ENCODE measurements at regions not wholly inside any gene's neighbourhood (a gene's known extent, or its start where the extent isn't known, plus 50 kb on each side); places are given as distances from the start of the nearest gene placed in this dataset.

GRCh38 chr2:118307864-118308263 is 219.6 kb downstream of the INSIG2 start:
- no peak overlapping the region for H3K4me3 ChIP-seq (ENCODE audit: low read depth, low read length)
- TF ChIP-seq CTCF (IDR thresholded peaks at IDR 0.05; ENCODE audit: low read depth, low read length) = no peak

- no peak for TF ChIP-seq CTCF (IDR thresholded peaks at IDR 0.05; ENCODE audit: low read depth, low read length)
- H3K4me3 ChIP-seq (ENCODE audit: low read depth, low read length) = no peak overlapping the region
Measured at GRCh38 chr2:118301248-118301647, 213.0 kb downstream of the INSIG2 start.

- no peak overlapping the region for H3K4me3 ChIP-seq (ENCODE audit: low read depth, low read length)
- no peak for TF ChIP-seq CTCF (IDR thresholded peaks at IDR 0.05; ENCODE audit: low read depth, low read length)
Measured at GRCh38 chr2:118300832-118301231, 212.6 kb downstream of the INSIG2 start.

DNA sequence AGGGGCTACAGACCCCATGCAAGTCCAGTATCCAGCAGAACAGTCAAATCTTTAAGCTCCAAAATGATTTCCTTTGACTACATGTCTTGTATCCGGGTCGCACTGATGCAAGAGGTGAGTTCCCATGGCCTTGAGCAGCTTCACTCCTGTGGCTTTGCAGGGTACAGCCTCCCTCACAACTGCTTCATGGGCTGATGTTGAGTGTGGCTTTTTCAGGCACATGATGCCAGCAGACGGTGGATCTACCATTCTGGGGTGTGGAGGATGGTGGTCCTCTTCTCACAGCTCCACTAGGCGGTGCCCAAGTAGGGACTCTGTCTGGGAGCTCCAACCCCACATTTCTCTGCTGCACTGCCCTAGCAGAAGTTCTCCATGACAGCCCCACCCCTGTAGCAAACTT is 208.4 kb downstream of the INSIG2 start:
- no peak for TF ChIP-seq CTCF (IDR thresholded peaks at IDR 0.05; ENCODE audit: low read depth, low read length)

DNA sequence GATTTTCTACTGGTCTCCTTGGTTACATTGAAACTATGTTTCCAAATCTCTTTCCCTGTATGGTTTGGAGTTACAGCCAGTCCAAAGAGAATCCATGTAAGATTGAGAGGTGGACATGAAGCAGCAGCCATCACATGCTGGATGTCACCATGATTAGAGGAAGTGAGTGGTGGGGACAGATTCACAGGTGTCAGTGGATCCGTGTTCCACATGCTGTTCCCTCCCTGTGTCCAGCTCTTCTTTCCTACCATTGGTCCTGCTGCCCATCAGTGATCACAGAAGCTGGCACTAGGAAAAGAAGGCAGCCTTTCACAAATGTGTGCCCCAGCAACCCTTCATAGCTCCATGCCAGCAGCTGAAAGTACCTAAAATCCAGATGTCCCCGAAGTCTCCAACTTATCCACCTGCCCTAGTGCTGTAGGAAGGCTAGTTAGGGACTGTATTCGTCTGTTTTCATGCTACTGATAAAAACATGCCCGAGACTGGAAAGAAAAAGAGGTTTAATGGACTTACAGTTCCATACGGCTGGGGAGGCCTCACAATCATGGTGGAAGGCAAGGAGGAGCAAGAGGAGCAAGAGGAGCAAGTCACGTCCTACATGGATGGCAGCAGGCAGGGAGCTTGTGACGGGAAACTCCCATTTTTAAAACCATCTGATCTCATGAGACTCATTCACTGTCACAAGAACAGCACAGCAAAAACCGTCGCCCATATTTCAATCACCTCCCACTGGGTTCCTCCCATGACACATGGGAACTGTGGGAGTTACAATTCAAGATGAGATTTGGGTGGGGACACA is 207.5 kb downstream of the INSIG2 start:
- no peak overlapping the region for H3K4me3 ChIP-seq (ENCODE audit: low read depth, low read length)
- no peak for TF ChIP-seq CTCF (IDR thresholded peaks at IDR 0.05; ENCODE audit: low read depth, low read length)

More for the DNA sequence above, 208.4 kb downstream of the INSIG2 start:
- H3K4me3 ChIP-seq (ENCODE audit: low read depth, low read length) = no peak overlapping the region

GRCh38 chr2:118294063-118294462 is 205.8 kb downstream of the INSIG2 start:
- no peak overlapping the region for H3K4me3 ChIP-seq (ENCODE audit: low read depth, low read length)
- no peak for TF ChIP-seq CTCF (IDR thresholded peaks at IDR 0.05; ENCODE audit: low read depth, low read length)

GRCh38 chr2:118292991-118293390 is 204.7 kb downstream of the INSIG2 start:
- no peak for TF ChIP-seq CTCF (IDR thresholded peaks at IDR 0.05; ENCODE audit: low read depth, low read length)
- H3K4me3 ChIP-seq (ENCODE audit: low read depth, low read length) = no peak overlapping the region
